Kidney (tissue), 13 donors: ENCODE measurements at regions not wholly inside any gene's neighbourhood (a gene's known extent, or its start where the extent isn't known, plus 50 kb on each side); places are given as distances from the start of the nearest gene placed in this dataset.

Experiments used
- DNase-seq, 5 donors: peaks; one replicate each; pipeline ENCODE4 v3.0.0-alpha.2; 2013 to 2020
- FAIRE-seq: peaks from 2 replicates; lab custom pipeline; 2012; peaks lifted over from hg19 to GRCh38; lab: Jason Lieb, UNC
- H3K27ac ChIP-seq, 2 donors: one replicate each; pipeline ENCODE4 v1.7.0; 2013; ENCODE audit warnings: low read depth in 2 of 2, low read length in 2 of 2, inconsistent platforms in 1 of 2
- H3K27me3 ChIP-seq: one replicate; pipeline ENCODE4 v1.7.1; 2013; ENCODE audit warnings: low read length, inconsistent platforms; ENCODE audit not compliant: control insufficient read depth, insufficient read depth
- H3K36me3 ChIP-seq, 3 donors: one replicate each; pipeline versions ENCODE4 v1.7.0 to v1.7.1; 2013; ENCODE audit warnings: low read length in 3 of 3, control low read depth in 1 of 3, inconsistent platforms in 1 of 3; ENCODE audit not compliant: insufficient read depth in 3 of 3, control insufficient read depth in 2 of 3
- H3K4me1 ChIP-seq, 3 donors: one replicate each; pipeline versions ENCODE4 v1.7.0 to v1.7.1; 2013; ENCODE audit warnings: low read length in 3 of 3, inconsistent platforms in 1 of 3, low read depth in 1 of 3; ENCODE audit not compliant: control insufficient read depth in 2 of 3, insufficient read depth in 2 of 3
- H3K4me3 ChIP-seq, 3 donors: one replicate each; pipeline versions ENCODE4 v1.7.0 to v1.8.1; 2013; ENCODE audit warnings: low read length in 3 of 3, control low read depth in 1 of 3, inconsistent platforms in 1 of 3
- H3K9ac ChIP-seq, 3 donors: one replicate each; pipeline versions ENCODE4 v1.7.0 to v1.7.1; 2013; ENCODE audit warnings: low read length in 3 of 3, control low read depth in 1 of 3, inconsistent platforms in 1 of 3
- H3K9me3 ChIP-seq, 3 donors: one replicate each; pipeline versions ENCODE4 v1.7.0 to v1.7.1; 2013; ENCODE audit warnings: low read length in 3 of 3, control low read depth in 1 of 3, inconsistent platforms in 1 of 3; ENCODE audit not compliant: control insufficient read depth in 2 of 3, insufficient read depth in 1 of 3
- intact Hi-C: fragments of 100-400 bp; cut with DNase I; formaldehyde crosslinking; loops from one replicate; pipeline ENCODE4 v1.11.1; 2022
- TF ChIP-seq, protein P1 (sequence below): IDR thresholded peaks from 3 replicates; pipeline ENCODE4 v1.5.1; 2012; ENCODE audit warnings: mild to moderate bottlenecking, moderate library complexity, borderline replicate concordance; ENCODE audit not compliant: insufficient read depth; ENCODE audit errors: extremely low read depth
- donor health status: control.
- donor health status: control.
- donor health status: control.
- donor health status: control.
- donor health status: control.
- donor health status: DM: yes; HTN: yes; CAD: no.
- donor health status: Normal renal cell carcinoma (clear cell type).

GRCh38 chr7:10205696-10206095, 768.0 kb upstream of the PHF14 start:
- TF ChIP-seq, protein P1, sequence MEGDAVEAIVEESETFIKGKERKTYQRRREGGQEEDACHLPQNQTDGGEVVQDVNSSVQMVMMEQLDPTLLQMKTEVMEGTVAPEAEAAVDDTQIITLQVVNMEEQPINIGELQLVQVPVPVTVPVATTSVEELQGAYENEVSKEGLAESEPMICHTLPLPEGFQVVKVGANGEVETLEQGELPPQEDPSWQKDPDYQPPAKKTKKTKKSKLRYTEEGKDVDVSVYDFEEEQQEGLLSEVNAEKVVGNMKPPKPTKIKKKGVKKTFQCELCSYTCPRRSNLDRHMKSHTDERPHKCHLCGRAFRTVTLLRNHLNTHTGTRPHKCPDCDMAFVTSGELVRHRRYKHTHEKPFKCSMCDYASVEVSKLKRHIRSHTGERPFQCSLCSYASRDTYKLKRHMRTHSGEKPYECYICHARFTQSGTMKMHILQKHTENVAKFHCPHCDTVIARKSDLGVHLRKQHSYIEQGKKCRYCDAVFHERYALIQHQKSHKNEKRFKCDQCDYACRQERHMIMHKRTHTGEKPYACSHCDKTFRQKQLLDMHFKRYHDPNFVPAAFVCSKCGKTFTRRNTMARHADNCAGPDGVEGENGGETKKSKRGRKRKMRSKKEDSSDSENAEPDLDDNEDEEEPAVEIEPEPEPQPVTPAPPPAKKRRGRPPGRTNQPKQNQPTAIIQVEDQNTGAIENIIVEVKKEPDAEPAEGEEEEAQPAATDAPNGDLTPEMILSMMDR: no peak
- no peaks in the 10 kb centered on the region for H3K36me3 ChIP-seq
- no peak overlapping the region for H3K9ac ChIP-seq
- H3K4me3 ChIP-seq: no peak overlapping the region
- no peak for DNase-seq
- H3K4me1 ChIP-seq: no peaks in the 10 kb centered on the region
- intact Hi-C loops: no loop called here
- no peaks in the 10 kb centered on the region for H3K9me3 ChIP-seq
- no peaks in the 10 kb centered on the region for H3K27me3 ChIP-seq
- FAIRE-seq: no peak
- no peak overlapping the region for H3K27ac ChIP-seq

- intact Hi-C loops: no loop called here
- no peak for DNase-seq
Measured at GRCh38 chr7:10210000-10210399, 763.7 kb upstream of the PHF14 start.

DNA sequence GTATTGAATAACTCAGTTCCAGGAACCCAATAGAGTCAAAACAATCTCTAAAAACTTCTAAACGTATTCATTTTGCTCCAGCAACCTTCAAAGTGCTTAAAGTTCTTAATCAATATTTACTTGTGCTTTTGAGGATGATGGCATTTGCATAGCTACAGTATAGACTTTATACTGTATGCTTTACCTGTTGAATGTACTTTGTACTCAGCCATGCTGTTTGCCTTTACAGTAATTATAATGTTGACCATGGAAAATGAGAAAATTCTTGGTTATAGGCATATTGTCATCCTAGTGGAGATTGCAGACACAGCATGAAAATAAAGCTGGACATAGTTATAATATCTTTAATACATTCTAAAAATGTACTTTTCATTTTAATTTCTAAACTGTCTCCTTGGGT, 762.7 kb upstream of the PHF14 start:
- Histone ChIP-seq H3K27me3 (no peaks in the 10 kb centered on the region), H3K36me3 (no peaks in the 10 kb centered on the region), H3K9ac (no peak overlapping the region), H3K4me3 (no peak overlapping the region), H3K4me1 (no peaks in the 10 kb centered on the region), H3K9me3 (peaks cover 0 to 7% (median 0%) of the 10 kb centered on the region in 3 donors), H3K27ac (no peak overlapping the region)
- DNase-seq: no peak
- intact Hi-C loops: no loop called here
- TF ChIP-seq, protein P1: no peak
- no peak for FAIRE-seq

More at GRCh38 chr7:10210000-10210399, 763.7 kb upstream of the PHF14 start:
- H3K4me1 ChIP-seq: no peaks in the 10 kb centered on the region
- no peak overlapping the region for H3K27ac ChIP-seq
- FAIRE-seq: no peak
- no peak overlapping the region for H3K4me3 ChIP-seq
- H3K9me3 ChIP-seq: peaks cover 0 to 7% (median 0%) of the 10 kb centered on the region in 3 donors
- H3K9ac ChIP-seq: no peak overlapping the region
- H3K27me3 ChIP-seq: no peaks in the 10 kb centered on the region
- TF ChIP-seq, protein P1: no peak
- H3K36me3 ChIP-seq: no peaks in the 10 kb centered on the region

GRCh38 chr7:10211861-10212260, 761.8 kb upstream of the PHF14 start:
- no peaks in the 10 kb centered on the region for H3K4me1 ChIP-seq
- H3K27ac ChIP-seq: no peak overlapping the region
- FAIRE-seq (no peak), DNase-seq (no peak)
- peaks cover 0 to 7% (median 0%) of the 10 kb centered on the region in 3 donors for H3K9me3 ChIP-seq
- no peaks in the 10 kb centered on the region for H3K36me3 ChIP-seq
- no peak overlapping the region for H3K9ac ChIP-seq
- H3K4me3 ChIP-seq: no peak overlapping the region
- TF ChIP-seq, protein P1: no peak
- intact Hi-C loops: no loop called here
- H3K27me3 ChIP-seq: no peaks in the 10 kb centered on the region
